HG02610 (cell line): ENCODE measurements at regions not wholly inside any gene's neighbourhood (a gene's known extent, or its start where the extent isn't known, plus 50 kb on each side); places are given as distances from the start of the nearest gene placed in this dataset.
"Not testable (repeated sequence)": the region's sequence is repeated elsewhere in the genome, so short reads cannot be mapped to it uniquely, and the experiment has no call there.

Experiments
- ATAC-seq: cut with Tn5 transposase; IDR thresholded peaks from one replicate; pipeline ENCODE4 v1.9.1; 2021; ENCODE audit warnings: mild to moderate bottlenecking, moderate library complexity; ENCODE audit not compliant: unreplicated experiment

DNA sequence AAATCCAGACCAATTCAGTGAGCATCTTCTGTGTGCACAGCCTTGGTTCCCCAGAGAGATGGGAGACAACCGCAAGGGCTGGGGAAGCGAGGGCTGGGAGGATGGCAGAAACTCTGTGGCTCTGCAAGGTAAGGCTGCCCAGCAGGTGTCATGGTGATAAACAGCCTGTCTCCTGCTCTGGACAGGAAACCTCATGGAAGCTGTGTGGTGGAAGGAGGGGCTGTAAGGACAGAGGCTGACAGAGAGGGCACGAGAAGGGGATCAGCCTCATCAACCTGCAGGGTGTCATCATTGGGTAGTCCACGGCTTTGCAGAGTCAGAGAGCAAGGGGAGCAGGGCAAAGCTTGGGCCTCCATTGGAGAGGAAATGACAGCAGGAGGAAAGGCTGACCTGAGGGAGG lies 138.4 kb upstream of the CADM1 start:
- no peak for ATAC-seq

DNA sequence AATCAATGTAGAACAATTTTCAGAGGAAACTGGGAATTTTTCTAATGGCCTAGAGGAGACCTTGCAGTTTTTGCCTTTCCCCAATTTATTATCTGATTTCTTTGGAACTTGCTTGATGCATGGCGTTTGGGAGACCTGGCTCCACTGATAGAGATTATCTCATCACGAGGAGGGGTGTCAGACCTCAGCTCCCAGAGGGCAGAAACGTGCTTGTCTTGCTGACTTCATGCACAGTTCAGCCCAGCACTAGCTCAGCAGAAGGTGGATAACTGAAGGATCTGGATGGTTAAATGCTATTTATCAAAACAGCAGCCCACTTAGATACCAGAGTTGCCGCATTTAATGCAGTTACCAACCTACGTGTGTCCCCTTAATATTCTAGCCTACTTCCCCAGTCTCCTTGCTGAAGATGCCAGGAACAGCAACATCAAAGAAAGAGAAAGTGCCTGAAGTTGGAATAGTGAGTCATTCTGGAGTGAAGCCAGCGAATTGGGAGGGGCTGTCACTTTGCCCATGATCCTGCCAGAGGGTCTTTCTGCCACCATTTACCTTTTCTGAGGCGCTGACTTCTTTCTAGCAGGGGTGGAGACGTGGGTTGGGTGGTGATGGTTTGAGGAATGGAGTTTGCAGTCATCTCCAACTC lies 133.5 kb upstream of the CADM1 start:
- no peak for ATAC-seq

DNA sequence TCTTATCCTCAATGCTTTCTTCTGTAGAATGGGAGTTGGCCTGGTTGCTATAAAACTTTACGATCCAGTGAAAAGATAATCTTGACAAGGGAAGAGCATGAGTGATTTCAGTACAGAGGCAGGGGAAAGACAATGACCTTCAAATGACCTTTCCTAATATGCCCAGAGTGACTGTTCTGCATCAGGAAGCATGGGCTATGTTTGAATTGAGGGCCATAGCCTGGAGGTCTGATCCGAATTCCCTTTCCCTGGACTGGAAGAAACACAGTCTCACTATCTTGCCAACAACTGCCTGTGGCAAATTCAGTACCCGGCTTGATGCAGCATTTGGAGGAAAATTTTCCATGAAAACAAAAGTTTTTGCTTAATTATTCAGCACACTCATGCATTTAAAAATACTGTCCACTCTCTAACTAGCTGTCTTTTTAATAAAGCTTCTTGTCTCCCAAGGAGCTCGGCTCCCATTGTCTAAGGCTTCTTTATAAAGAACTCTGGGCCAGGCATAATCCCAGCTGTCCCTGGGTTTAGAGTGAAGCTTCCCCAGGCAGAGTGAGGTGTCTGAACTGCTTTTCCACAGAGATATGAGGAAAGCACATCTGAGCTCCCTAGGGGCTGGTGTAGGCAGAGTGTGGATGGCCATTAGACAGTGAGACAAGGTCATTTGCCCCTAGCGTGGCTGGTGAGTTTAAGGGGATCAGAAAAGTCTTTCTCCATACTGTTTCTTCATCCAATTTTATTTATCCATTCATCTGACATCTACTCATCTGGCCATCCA lies 132.7 kb upstream of the CADM1 start:
- ATAC-seq = no peak

DNA sequence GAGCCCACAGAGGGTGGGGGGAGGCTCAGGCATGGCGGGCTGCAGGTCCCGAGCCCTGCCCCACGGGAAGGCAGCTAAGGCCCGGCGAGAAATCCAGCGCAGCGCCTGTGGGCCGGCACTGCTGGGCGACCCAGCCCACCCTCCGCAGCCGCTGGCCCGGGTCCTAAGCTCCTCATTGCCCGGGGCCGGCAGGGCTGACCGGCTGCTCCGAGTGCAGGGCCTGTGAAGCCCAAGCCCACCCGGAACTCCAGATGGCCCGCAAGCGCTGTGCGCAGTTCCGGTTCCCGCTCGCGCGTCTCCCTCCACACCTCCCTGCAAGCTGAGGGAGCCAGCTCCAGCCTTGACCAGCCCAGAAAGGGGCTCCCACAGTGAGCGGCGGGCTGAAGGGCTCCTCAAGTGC lies 129.8 kb upstream of the CADM1 start:
- not testable (repeated sequence) for ATAC-seq

DNA sequence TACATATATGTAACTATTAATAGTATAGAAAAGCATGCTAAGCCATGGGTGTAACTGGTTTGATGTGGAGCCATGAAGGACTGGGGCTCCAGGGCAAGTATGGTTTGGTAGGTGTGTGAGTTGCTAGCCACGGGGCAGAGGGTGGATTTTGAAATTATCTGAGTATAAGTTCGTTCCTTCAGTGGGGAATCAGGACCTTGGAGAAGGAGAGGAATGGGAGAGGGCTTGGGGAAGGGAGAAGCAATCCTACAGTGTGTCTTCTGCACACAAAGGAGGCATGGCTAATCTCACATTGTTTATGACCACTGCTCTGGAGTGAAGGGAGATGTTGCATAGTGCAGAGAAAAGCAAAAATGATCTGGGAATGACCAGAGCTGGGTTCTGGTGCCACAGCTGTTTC lies 127.8 kb upstream of the CADM1 start:
- ATAC-seq = no peak

DNA sequence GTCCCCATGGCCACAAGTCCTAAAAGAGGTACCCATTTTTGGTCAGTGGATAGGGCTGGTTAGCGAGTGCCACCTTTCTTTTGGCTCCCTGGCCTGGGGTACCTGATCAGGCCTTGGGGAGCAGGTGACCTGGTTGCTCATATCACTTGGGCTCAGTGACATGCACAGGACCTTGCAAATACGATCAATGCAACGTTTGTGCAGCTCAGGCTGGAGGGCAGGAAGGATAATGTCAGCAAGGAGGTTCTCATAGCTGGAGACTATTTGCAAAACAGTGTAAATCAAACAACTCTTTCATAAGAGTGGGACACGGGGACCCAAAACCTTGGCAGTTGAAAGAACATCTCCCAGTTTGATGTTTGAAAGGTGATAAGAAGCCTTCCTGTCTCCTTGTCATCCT lies 127.4 kb upstream of the CADM1 start:
- no peak for ATAC-seq

DNA sequence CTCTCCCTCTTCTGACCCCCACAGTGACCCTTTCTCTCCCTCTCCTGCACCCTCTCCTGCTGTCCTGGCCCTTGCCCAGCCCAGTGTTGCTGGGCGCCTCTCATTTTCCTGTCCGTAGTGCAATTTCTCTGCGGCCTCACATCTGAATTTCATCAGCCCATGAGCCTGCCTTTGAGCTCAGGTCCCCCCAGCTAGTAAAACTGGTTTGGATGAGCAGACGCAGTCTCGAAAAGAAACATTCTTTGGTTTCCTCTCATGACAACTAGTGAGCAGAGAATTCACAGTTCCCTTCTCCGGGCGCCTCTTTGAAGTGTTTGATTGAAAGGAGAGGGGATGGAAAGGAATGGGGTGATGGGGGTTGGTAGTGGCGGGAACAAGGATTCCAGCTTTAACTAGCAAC lies 126.0 kb upstream of the CADM1 start:
- ATAC-seq = no peak

DNA sequence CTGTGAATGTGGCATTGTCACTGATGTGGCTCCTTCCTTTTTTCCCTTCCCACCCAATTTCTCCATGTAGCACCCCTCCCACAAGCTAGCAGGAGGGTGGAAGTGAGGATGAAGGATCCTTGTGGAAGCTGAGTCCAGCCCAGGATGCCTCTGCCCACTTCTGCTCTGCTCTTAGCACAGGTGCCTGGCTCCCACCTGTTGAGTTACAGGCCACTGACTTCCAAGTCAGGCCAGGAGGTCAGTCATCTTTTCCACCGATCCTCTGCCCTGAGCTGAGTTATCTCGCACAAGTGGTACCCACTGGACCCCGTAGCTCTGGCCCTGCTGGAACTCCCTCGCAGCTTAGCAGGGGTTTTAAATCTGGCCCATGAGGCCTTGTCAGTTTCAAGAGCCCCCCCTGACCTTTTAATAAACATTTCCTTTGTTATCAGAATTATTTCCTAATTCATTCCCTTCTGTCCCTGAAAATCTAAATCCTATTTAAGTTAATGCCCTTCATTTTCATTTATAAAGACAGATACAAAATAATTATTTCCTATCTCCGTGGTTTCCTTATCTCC lies 125.3 kb upstream of the CADM1 start:
- no peak for ATAC-seq

DNA sequence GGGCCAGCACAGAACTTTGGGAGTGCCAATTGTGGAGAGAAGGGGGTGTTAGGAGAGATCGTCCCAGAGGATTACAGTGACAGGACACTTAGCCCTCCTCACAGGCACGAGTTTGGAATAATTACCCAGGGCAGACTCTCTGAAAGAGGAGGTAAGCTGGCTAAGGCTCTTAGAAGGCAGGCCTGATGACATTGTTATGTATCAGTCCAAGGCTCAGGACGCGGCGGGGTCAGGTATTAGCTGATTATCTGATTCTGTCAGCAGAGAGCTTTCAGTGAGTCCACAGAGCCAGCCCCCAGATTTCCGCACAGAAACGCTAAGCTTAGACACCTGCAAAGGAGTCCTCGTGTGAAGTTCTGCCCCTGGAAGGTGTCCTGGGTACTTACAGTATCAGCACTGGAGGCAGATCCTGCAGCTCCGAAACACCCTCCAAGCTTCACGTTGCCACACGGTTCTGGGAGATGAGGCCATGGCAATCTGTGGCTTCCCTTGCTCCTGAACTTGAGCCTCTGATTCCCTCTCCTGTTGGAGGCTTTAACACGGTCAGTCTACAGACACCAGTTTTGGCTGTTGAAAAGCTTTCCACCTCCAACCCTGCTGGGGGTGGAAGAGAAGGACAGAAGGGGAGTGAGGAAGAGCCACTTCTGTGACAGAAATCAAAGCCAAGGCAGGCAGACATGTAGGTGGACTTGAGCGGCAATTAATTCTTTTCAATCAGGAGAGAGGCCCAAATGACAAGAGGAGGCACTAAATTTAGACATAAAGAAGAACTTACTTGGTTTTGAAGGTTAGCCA lies 123.6 kb upstream of the CADM1 start:
- no peak for ATAC-seq

DNA sequence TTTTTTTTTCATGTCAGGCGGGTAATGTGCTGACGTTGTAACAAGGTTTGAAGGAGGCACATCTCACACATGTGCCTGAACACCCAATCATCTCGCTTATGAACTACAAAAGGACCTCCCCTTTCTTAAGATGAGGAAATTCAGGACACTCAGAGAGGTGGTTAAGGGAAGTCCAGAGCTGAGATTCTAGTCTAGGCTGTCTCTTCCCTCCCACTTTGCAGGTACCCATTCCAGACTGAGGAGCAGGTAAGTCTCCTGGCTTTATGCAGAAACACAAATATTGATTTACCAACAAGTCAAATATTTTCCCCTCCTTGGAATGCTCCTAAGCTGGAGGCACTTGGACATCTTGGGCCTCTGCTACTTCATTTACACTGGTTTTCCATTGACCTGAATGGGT lies 122.9 kb upstream of the CADM1 start:
- ATAC-seq = no peak

DNA sequence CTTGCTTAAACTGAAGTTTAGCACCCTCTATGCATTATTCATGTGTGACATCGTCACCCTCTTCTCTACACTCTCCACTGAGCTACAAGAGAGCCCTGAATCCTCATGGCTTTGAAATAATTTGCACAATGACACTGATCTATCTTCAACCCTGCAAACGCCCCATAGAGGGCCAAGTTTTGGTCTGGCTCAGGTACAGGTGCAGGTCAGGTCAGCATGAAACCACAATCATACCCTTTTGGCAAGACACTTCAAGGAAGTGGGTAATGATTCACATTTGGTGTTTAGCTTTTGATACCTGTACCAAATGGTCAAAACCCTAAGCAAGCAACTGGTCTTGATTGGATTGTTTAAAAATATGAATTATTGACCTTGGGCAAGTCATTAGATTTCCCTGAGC lies 122.2 kb upstream of the CADM1 start:
- ATAC-seq = no peak

DNA sequence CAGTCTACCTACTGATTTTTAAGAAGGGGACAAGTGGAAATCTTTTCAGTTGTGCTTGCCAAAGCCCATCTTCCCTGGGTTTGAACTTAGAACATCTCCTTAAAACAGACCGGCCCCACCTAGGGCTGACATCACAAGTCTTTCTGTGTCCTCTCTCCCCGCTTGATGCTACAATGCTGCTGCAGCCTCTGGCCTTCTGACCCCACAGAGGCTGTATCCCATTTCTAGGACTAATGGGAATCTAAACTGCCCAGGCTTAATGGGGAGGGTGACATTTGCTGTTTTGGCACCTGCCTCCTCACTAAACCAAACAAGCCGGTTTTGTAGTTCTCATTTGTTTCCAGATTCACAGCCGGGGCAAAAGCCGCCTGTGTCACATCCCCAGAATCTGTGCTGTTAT lies 121.3 kb upstream of the CADM1 start:
- no peak for ATAC-seq

DNA sequence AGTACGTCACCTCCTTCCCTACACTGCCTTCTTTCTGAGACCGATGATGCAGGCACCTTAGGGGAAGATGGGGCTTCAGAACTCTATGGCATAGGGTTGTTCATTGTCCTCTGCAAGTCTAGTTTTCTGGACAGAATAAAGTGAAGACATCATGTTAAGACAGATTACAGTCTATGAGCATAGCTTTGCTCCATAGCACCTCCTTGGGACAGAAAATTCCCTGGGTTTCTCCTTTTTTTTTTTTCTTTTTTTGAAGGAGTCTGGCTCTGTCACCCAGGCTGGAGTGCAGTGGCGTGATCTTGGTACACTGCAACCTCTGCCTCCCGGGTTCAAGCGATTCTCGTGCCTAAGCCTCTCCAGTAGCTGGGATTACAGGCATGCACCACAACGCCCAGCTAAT lies 119.8 kb upstream of the CADM1 start:
- no peak for ATAC-seq

DNA sequence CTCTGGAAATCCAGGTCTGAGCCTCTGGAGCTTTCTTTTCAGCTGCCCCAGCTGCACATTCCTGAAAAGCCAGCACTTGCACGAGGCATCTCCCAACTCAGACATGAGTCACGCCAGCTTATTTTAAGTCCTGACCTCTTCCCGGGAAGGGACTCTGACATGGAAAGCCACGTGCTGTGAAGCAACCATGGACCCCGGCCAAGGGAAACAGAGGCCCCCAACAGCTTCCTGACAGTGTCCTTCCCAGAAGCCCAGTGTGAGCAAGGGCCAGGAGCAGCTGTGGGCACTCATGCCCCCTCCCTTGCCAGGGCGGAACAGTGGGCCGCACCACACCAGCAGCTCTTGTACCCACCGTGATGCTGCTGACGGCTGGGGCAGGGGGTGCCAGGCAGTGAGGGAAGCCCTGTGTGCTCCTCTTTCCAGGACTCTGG lies 118.8 kb upstream of the CADM1 start:
- ATAC-seq = no peak

DNA sequence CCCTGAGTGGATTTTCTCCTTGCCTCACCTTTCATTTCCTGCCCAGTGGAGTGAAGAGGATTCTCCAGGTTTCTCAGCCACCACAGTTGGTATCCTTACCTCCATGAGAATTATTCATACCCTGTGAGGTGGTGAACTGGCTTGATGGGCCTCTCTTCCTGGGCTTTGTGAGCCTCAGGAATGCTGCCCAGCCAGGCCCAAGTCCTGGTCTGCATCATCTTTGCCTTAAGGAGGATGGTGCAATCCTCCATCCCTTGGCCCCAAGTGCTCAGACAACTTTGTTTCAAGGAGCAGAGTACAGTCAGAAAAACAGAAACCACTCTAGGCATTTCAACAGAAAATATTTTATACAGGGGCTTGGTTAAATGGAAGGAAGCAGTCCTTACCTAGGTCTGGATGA lies 114.2 kb upstream of the CADM1 start:
- ATAC-seq = no peak

DNA sequence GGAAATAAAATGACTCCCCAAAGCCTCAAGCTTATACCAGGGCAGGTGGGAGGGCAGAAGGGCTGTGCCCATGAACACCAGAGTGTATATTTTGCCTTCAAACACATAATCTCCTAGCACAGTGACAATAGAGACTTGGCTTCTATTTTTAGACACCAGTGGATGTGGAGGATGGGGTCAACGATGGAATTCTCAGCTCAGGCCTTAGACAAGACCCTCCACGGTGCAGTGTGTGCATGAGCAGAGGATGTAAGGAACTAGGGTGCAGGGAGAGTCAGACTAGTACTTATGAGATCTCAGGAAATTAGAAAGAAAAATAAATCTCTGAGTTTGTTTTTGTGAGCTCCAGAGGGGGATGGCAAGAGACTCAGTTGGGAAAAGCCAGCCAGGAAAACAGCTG lies 113.6 kb upstream of the CADM1 start:
- ATAC-seq = no peak

DNA sequence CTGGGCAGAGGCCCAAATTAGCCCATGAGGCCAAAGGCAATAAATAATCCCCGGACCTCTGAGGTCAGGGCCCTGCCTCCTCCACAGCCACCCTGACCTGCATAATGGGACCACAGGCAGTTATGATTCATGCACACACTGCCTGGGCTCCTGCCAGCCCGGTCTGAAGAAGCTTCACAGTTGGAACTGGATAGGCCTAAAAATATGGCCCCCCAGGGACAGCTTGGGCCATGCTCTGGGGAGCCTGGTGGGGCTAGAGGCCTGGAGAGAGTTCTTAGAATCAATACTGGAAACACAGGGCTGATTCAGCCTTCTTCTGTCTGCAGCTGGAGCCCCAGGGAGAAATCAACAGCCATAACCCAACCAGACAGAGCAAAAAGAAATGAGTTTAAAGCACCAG lies 112.8 kb upstream of the CADM1 start:
- no peak for ATAC-seq

DNA sequence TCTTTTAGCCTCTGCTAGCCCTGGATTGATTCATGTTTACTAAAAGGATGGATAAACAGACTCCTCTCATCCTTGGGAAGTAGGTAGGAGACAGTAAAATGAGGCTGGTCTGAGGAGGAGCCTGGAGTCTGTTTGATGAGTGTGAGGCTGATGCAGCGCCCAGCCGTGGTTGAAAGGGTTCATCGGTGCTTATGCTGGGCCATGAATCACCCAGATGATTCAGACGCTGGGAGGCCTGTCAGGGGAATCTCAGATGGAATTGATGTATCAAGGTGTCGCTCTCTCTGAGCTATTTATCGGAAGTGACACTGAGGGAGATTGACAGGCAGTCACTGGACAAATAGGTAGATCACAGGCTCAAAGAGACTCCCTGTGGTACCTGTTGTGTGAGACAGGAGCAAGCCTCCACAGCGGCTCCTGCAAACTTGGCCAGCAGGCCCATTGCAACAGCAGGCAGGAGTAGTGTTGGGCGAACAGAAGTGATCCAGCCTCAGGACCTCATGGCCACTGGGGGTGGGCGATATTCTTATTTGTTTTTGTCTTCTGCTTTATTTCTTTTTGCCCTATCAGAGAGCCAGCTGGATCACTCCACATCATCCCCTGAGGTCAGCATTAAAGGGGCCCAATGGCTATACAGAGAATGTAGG lies 109.9 kb upstream of the CADM1 start:
- ATAC-seq = no peak

DNA sequence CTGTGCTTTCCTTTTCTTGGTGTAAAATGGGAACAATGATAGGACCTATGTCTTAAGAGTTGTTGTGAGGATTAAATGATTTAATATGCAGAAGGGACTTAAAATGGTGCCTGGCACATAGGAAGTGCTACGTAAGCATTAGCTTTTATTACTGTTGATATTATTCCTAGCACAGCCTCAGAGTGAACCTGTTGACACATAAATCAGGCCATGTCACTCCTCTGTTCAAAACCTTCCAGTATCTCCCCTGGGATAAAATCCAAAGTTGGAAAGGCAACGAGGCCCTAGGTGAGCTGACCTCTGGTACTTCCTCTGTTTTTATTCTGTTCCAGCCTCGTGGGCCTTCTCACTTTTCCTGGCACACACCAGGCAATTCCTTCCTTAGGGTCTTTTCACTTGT lies 108.8 kb upstream of the CADM1 start:
- ATAC-seq = no peak

DNA sequence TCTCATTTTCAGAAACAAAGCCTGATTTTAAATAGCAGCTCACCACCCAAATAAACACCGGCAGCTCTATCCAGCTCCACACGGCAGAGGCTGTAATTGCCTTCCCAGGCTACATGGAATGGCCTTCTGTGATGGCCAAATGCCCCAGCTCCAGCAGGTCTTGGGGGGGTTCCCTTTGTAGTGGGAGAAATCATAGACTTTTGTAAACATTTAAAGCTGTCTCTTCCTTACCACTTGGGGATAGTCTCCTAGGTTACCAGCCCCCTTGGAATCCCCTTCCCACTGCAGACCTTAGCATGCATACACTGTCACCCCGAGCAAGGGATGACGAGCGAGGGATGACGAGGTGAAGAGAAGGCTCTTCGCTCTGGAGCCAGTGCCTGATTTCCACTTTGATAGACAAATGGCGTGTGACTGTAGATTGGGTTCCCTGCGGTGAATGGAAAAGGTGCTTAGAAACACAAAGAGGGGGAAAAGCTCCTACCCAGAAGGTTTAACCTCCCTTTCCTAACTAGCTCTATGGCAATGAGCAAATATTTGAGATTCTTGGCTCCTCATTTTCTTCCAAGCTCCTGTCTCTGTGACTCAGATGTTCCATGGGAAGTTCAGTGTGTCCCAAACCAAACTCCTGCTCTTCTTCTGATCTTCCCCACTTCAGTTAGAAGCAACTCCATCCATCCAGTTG lies 108.0 kb upstream of the CADM1 start:
- ATAC-seq = no peak

DNA sequence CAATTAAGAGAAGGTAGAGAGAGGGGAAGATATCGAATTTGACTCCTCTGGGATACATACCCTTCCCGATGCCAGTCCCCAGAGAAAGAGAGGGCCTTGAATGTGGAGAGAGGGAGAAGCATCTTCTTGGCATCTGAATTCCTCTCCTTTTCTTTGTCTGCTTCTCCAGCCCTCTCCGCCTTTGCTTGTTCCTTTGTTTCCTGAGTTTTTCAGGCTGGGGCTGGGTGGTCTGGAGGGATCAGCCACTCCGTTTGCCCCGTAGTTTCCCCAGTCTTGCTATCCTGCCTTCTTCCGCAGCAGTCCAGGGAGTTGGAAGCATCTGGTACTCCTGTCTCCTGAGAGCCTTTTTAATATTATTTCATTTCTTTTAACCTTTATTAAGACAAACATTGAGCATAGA lies 107.1 kb upstream of the CADM1 start:
- no peak for ATAC-seq
